ENCODE measurements at regions not wholly inside any gene's neighbourhood (a gene's known extent, or its start where the extent isn't known, plus 50 kb on each side); places are given as distances from the start of the nearest gene placed in this dataset.

GRCh38 chr12:115694564-115694963, 582.9 kb downstream of the MED13L start:
- Histone ChIP-seq H3K4me1 (ENCODE audit: control insufficient read depth, extremely low read depth, insufficient read depth, low read length) (no peaks in the 10 kb centered on the region), H3K79me2 (ENCODE audit: control insufficient read depth, insufficient read depth, low read length) (no peaks in the 10 kb centered on the region)

DNA sequence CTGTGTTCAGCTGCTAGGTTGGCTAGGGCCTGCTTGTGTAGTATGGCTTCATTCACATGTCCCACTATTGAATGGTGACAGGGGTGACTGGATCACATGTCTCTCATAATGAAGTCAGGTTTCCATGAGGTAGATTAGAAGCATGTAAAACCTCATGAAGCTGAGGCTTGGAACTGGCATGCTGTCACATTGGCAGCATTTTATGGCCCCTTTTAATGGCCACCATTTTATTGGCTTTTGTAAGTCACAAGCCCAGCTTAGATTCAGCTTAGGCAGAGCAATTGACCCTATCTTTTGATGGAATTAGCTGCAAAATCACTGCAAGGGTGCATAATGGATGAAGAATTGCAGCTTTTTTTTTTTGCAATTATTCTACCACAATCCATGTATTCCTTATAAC, 583.5 kb downstream of the MED13L start:
- H3K4me3 ChIP-seq (replicated peaks in 1 of 4; ENCODE audit: control extremely low read depth in 1 of 4, insufficient read depth in 1 of 4, low read depth in 3 of 4, low read length in 4 of 4), result no peak overlapping the region
- no peaks in the 10 kb centered on the region for H3K4me1 ChIP-seq (ENCODE audit: control insufficient read depth, extremely low read depth, insufficient read depth, low read length)
- TF ChIP-seq EZH2 (IDR thresholded peaks at IDR 0.05; ENCODE audit: low read length, missing control alignments), result no peak
- TF ChIP-seq, protein P1, sequence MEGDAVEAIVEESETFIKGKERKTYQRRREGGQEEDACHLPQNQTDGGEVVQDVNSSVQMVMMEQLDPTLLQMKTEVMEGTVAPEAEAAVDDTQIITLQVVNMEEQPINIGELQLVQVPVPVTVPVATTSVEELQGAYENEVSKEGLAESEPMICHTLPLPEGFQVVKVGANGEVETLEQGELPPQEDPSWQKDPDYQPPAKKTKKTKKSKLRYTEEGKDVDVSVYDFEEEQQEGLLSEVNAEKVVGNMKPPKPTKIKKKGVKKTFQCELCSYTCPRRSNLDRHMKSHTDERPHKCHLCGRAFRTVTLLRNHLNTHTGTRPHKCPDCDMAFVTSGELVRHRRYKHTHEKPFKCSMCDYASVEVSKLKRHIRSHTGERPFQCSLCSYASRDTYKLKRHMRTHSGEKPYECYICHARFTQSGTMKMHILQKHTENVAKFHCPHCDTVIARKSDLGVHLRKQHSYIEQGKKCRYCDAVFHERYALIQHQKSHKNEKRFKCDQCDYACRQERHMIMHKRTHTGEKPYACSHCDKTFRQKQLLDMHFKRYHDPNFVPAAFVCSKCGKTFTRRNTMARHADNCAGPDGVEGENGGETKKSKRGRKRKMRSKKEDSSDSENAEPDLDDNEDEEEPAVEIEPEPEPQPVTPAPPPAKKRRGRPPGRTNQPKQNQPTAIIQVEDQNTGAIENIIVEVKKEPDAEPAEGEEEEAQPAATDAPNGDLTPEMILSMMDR (conservative IDR thresholded peaks at IDR 0.05 in 1 of 2, IDR thresholded peaks at IDR 0.05 in 1 of 2; ENCODE audit: low read depth in 1 of 2, low read length in 2 of 2), result no peak
- no peaks in the 10 kb centered on the region for H4K20me1 ChIP-seq (ENCODE audit: control insufficient read depth, extremely low read depth, insufficient read depth, low read length)
- no peaks in the 10 kb centered on the region for H3K9me3 ChIP-seq (ENCODE audit: control insufficient read depth, insufficient read depth, low read depth, low read length)
- no peak for DNase-seq (ENCODE audit: low read depth in 2 of 2)
- no peak overlapping the region for H3K27ac ChIP-seq (ENCODE audit: insufficient read depth, low read length)
- H3K27me3 ChIP-seq (ENCODE audit: control insufficient read depth, insufficient read depth, low read length), result no peaks in the 10 kb centered on the region
- no peak overlapping the region for H3K4me2 ChIP-seq (ENCODE audit: extremely low read depth, insufficient read depth, low read length)
- no peak overlapping the region for H2AFZ ChIP-seq (ENCODE audit: low read length)
- no peak overlapping the region for H3K9ac ChIP-seq (ENCODE audit: insufficient read depth, low read length)
- no peaks in the 10 kb centered on the region for H3K79me2 ChIP-seq (ENCODE audit: control insufficient read depth, insufficient read depth, low read length)
- H3K36me3 ChIP-seq (ENCODE audit: control insufficient read depth, insufficient read depth, low read length), result no peaks in the 10 kb centered on the region

More at GRCh38 chr12:115694564-115694963, 582.9 kb downstream of the MED13L start:
- Histone ChIP-seq H3K4me2 (ENCODE audit: extremely low read depth, insufficient read depth, low read length) (no peak overlapping the region), H3K9me3 (ENCODE audit: control insufficient read depth, insufficient read depth, low read depth, low read length) (no peaks in the 10 kb centered on the region), H3K36me3 (ENCODE audit: control insufficient read depth, insufficient read depth, low read length) (no peaks in the 10 kb centered on the region), H3K27ac (ENCODE audit: insufficient read depth, low read length) (no peak overlapping the region), H2AFZ (ENCODE audit: low read length) (no peak overlapping the region), H3K27me3 (ENCODE audit: control insufficient read depth, insufficient read depth, low read length) (no peaks in the 10 kb centered on the region), H4K20me1 (ENCODE audit: control insufficient read depth, extremely low read depth, insufficient read depth, low read length) (no peaks in the 10 kb centered on the region), H3K4me3 (replicated peaks in 1 of 4; ENCODE audit: control extremely low read depth in 1 of 4, insufficient read depth in 1 of 4, low read depth in 3 of 4, low read length in 4 of 4) (no peak overlapping the region), H3K9ac (ENCODE audit: insufficient read depth, low read length) (no peak overlapping the region)
- no peak for DNase-seq (ENCODE audit: low read depth in 2 of 2)
- TF ChIP-seq EZH2 (IDR thresholded peaks at IDR 0.05; ENCODE audit: low read length, missing control alignments), result no peak
- TF ChIP-seq, protein P1 (conservative IDR thresholded peaks at IDR 0.05 in 1 of 2, IDR thresholded peaks at IDR 0.05 in 1 of 2; ENCODE audit: low read depth in 1 of 2, low read length in 2 of 2), result no peak

- Histone ChIP-seq H3K27ac (ENCODE audit: insufficient read depth, low read length) (no peak overlapping the region), H3K4me2 (ENCODE audit: extremely low read depth, insufficient read depth, low read length) (no peak overlapping the region)
- TF ChIP-seq EZH2 (IDR thresholded peaks at IDR 0.05; ENCODE audit: low read length, missing control alignments), result no peak
- TF ChIP-seq, protein P1 (conservative IDR thresholded peaks at IDR 0.05 in 1 of 2, IDR thresholded peaks at IDR 0.05 in 1 of 2; ENCODE audit: low read depth in 1 of 2, low read length in 2 of 2), result no peak
These were observed 586.4 kb downstream of the MED13L start for GRCh38 chr12:115691123-115691522.

More at GRCh38 chr12:115691123-115691522, 586.4 kb downstream of the MED13L start:
- H3K27me3 ChIP-seq (ENCODE audit: control insufficient read depth, insufficient read depth, low read length), result no peaks in the 10 kb centered on the region
- no peaks in the 10 kb centered on the region for H4K20me1 ChIP-seq (ENCODE audit: control insufficient read depth, extremely low read depth, insufficient read depth, low read length)
- no peaks in the 10 kb centered on the region for H3K4me1 ChIP-seq (ENCODE audit: control insufficient read depth, extremely low read depth, insufficient read depth, low read length)
- H3K9me3 ChIP-seq (ENCODE audit: control insufficient read depth, insufficient read depth, low read depth, low read length), result no peaks in the 10 kb centered on the region
- no peaks in the 10 kb centered on the region for H3K36me3 ChIP-seq (ENCODE audit: control insufficient read depth, insufficient read depth, low read length)
- H3K4me3 ChIP-seq (replicated peaks in 1 of 4; ENCODE audit: control extremely low read depth in 1 of 4, insufficient read depth in 1 of 4, low read depth in 3 of 4, low read length in 4 of 4), result no peak overlapping the region
- no peak overlapping the region for H3K9ac ChIP-seq (ENCODE audit: insufficient read depth, low read length)
- H2AFZ ChIP-seq (ENCODE audit: low read length), result no peak overlapping the region
- DNase-seq (ENCODE audit: low read depth in 2 of 2), result no peak
- no peaks in the 10 kb centered on the region for H3K79me2 ChIP-seq (ENCODE audit: control insufficient read depth, insufficient read depth, low read length)

Measured in fibroblast of lung (primary cell).